IMR-90 (cell line): ENCODE measurements at regions not wholly inside any gene's neighbourhood (a gene's known extent, or its start where the extent isn't known, plus 50 kb on each side); places are given as distances from the start of the nearest gene placed in this dataset.

Experiments
- ATAC-seq: fragments of 200-7000 bp; cut with Tn5 transposase; 2 replicates; pipeline ENCODE4 v1.9.1; 2020; ENCODE audit warnings: low read depth, mild to moderate bottlenecking, moderate library complexity
- BruUV-seq: library from RNA; stranded (reverse); fragments of 400-500 nt; replicated peaks from 2 replicates; lab custom pipeline; 2021; lab: Mats Ljungman, UMichigan
- CTCF ChIA-PET: fragments of 300-600 bp; formaldehyde crosslinking; extraction: SDS; loops from one replicate; lab custom pipeline; 2021; ENCODE audit warnings: antibody characterized with exemption; lab: Yijun Ruan, JAX
- POLR2A ChIA-PET: fragments of 300-600 bp; sonication (Branson Sonifier 250); formaldehyde crosslinking; loops from one replicate; lab custom pipeline; 2022; ENCODE audit warnings: antibody characterized with exemption; ENCODE audit not compliant: unreplicated experiment; lab: Charles Lee
- DNase-seq: peaks from one replicate; pipeline ENCODE4 v3.0.0; 2013
- H2AFZ ChIP-seq: replicated peaks from 2 replicates; pipeline ENCODE3; 2013; ENCODE audit warnings: low read length, mild to moderate bottlenecking; ENCODE audit not compliant: poor library complexity
- H2AK5ac ChIP-seq: 2 replicates; pipeline ENCODE4 v1.6.1; 2013; ENCODE audit warnings: low read depth, low read length, inconsistent platforms
- H2AK9ac ChIP-seq: replicated peaks from 2 replicates; pipeline ENCODE3; 2013; ENCODE audit warnings: mild to moderate bottlenecking, low read depth, low read length, moderate library complexity; ENCODE audit not compliant: poor library complexity
- H2BK120ac ChIP-seq: 2 replicates; pipeline ENCODE4 v1.6.1; 2013; ENCODE audit warnings: low read depth, low read length, inconsistent platforms
- H2BK15ac ChIP-seq: 3 replicates; pipeline ENCODE4 v1.6.1; 2013; ENCODE audit warnings: low read depth, low read length, inconsistent platforms
- H2BK20ac ChIP-seq: 2 replicates; pipeline ENCODE4 v1.6.1; 2013; ENCODE audit warnings: low read depth, mild to moderate bottlenecking, inconsistent platforms, low read length, moderate library complexity
- H2BK5ac ChIP-seq: 2 replicates; pipeline ENCODE4 v1.6.1; 2013; ENCODE audit warnings: mild to moderate bottlenecking, low read depth, low read length, inconsistent platforms; ENCODE audit not compliant: poor library complexity, severe bottlenecking
- H3K14ac ChIP-seq: replicated peaks from 2 replicates; pipeline ENCODE4 v1.6.1; 2013; ENCODE audit warnings: low read depth, low read length, inconsistent platforms
- H3K18ac ChIP-seq: 2 replicates; pipeline ENCODE4 v1.6.1; 2013; ENCODE audit warnings: low read depth, low read length, control low read depth
- H3K23ac ChIP-seq: 2 replicates; pipeline ENCODE4 v1.6.1; 2013; ENCODE audit warnings: low read depth, low read length, inconsistent platforms
- H3K27ac ChIP-seq: 2 replicates; pipeline ENCODE4 v1.5.1; 2013; ENCODE audit warnings: mild to moderate bottlenecking, control low read depth, low read length; ENCODE audit not compliant: insufficient read depth
- H3K27me3 ChIP-seq: 2 replicates; pipeline ENCODE4 v1.6.1; 2013; ENCODE audit warnings: low read length; ENCODE audit not compliant: control insufficient read depth, insufficient read depth
- H3K36me3 ChIP-seq: 2 replicates; pipeline ENCODE4 v1.6.1; 2013; ENCODE audit warnings: low read length, mixed read lengths; ENCODE audit not compliant: control insufficient read depth, insufficient read depth
- H3K4ac ChIP-seq: 2 replicates; pipeline ENCODE4 v1.6.1; 2013; ENCODE audit warnings: low read depth, low read length, inconsistent platforms
- H3K4me1 ChIP-seq: 2 replicates; pipeline ENCODE4 v1.6.1; 2013; ENCODE audit warnings: low read length, mixed read lengths; ENCODE audit not compliant: control insufficient read depth, insufficient read depth
- H3K4me2 ChIP-seq: 2 replicates; pipeline ENCODE4 v1.6.1; 2013; ENCODE audit warnings: low read depth, mild to moderate bottlenecking, control low read depth, low read length, moderate library complexity
- H3K4me3 ChIP-seq: 2 replicates; pipeline ENCODE4 v1.5.1; 2013; ENCODE audit warnings: low read depth, mild to moderate bottlenecking, control low read depth, low read length, moderate library complexity; ENCODE audit not compliant: insufficient read depth
- H3K56ac ChIP-seq: 2 replicates; pipeline ENCODE4 v1.6.1; 2013; ENCODE audit warnings: low read length, inconsistent platforms; ENCODE audit not compliant: insufficient read depth; ENCODE audit errors: extremely low read depth
- H3K79me1 ChIP-seq, 2 experiments: 2 replicates each; pipeline ENCODE4 v1.6.1; 2013; ENCODE audit warnings: low read length in 2 of 2, inconsistent platforms in 1 of 2, low read depth in 1 of 2
- H3K9ac ChIP-seq: 2 replicates; pipeline ENCODE4 v1.6.1; 2013; ENCODE audit warnings: low read depth, low read length, control low read depth
- H3K9me1 ChIP-seq: 2 replicates; pipeline ENCODE4 v1.6.1; 2013; ENCODE audit warnings: low read length, inconsistent platforms; ENCODE audit not compliant: insufficient read depth
- H3K9me3 ChIP-seq: 2 replicates; pipeline ENCODE4 v1.6.1; 2013; ENCODE audit warnings: low read length; ENCODE audit not compliant: control insufficient read depth, insufficient read depth
- H4K20me1 ChIP-seq: 2 replicates; pipeline ENCODE4 v1.6.1; 2013; ENCODE audit warnings: low read length, inconsistent platforms; ENCODE audit not compliant: insufficient read depth
- H4K5ac ChIP-seq: 2 replicates; pipeline ENCODE4 v1.6.1; 2013; ENCODE audit warnings: mild to moderate bottlenecking, low read depth, low read length, control low read depth
- H4K8ac ChIP-seq, 2 experiments: 2 replicates each; pipeline ENCODE4 v1.6.1; 2013; ENCODE audit warnings: low read depth in 2 of 2, low read length in 2 of 2, control low read depth in 1 of 2, inconsistent platforms in 1 of 2
- H4K91ac ChIP-seq: 2 replicates; pipeline ENCODE4 v1.6.1; 2013; ENCODE audit warnings: low read depth, low read length, inconsistent platforms; ENCODE audit not compliant: insufficient read depth
- BHLHE40 ChIP-seq: fragments of 150-350 bp; IDR thresholded peaks from 2 replicates; pipeline ENCODE4 v1.6.1; 2016; ENCODE audit warnings: mild to moderate bottlenecking, low read depth, low read length
- CHD1 ChIP-seq: IDR thresholded peaks from 2 replicates; pipeline ENCODE4 v1.6.1; 2012; ENCODE audit warnings: low read depth, low read length, improper control_type of control experiment
- ELK1 ChIP-seq: fragments of 150-350 bp; IDR thresholded peaks from 2 replicates; pipeline ENCODE4 v1.6.1; 2016; ENCODE audit warnings: low read depth, mild to moderate bottlenecking, low read length, moderate library complexity, borderline replicate concordance
- MAFK ChIP-seq: IDR thresholded peaks from 2 replicates; pipeline ENCODE4 v1.6.1; 2012; ENCODE audit warnings: low read depth, low read length, improper control_type of control experiment
- MAZ ChIP-seq: IDR thresholded peaks from 2 replicates; pipeline ENCODE4 v1.6.1; 2012; ENCODE audit warnings: low read depth, mild to moderate bottlenecking, low read length, improper control_type of control experiment, moderate library complexity, borderline replicate concordance
- NFE2L2 ChIP-seq: fragments of 150-350 bp; IDR thresholded peaks from 2 replicates; pipeline ENCODE4 v1.6.1; 2016; ENCODE audit warnings: low read depth, mild to moderate bottlenecking, low read length
- WGBS, 2 experiments: methylation state at CpG; one replicate each; pipeline versions ENCODE4 v1.1.5 to v1.1.7; 2013; ENCODE audit warnings: missing lambda C conversion rate in 2 of 2; ENCODE audit not compliant: insufficient read length in 1 of 2; ENCODE audit errors: extremely low coverage in 2 of 2; 5-methylcytosine and 5-hydroxymethylcytosine counted together
- dilution Hi-C: fragments of 300-500 bp; cut with HindIII; formaldehyde crosslinking; loops from one replicate; pipeline ENCODE4 v1.14.3; 2018; ENCODE audit warnings: low sequenced_read_pairs; ENCODE audit not compliant: unreplicated experiment
- in situ Hi-C: fragments of 300-500 bp; cut with MboI; formaldehyde crosslinking; loops from 3 replicates; pipeline ENCODE4 v1.14.3; 2019; ENCODE audit warnings: low sequenced_read_pairs, inconsistent platforms, mixed read lengths
- intact Hi-C: fragments of 100-400 bp; cut with micrococcal nuclease; formaldehyde crosslinking; loops from 2 replicates; pipeline ENCODE4 v1.10.0; 2022

DNA sequence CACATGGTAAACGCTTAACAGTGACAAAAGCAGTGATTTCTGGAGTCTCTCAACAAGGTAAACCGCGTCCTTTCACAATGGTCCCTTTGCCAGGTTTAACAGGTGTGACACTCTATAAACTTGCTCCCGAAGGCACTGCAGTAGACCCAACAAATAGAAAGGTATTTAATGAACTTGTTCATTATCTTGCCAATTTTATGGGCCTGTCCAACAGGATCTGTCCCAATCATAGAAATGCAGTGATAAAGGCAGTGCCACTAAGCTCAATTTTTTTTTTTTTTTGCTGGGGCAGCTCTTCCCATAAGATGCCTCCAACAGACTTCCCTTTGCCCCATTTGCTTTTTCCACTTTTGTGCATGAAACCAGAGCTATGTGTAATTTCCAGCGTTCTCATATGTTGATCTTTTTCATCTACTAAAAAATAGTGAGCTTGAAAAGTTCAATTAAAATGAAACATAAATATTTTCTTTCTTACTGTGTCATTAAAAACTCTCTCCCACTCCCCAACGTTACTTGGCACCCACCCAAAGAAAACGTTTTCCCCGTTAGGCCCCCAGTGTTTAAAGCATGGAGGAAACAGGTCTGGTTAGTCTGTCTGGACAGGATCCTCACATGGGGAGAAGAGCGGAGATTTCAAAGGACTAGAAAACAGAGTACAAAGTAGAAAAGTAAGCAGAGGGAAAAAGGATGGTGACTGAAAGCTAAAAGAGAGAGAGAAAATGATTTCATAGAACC, 80.9 kb upstream of the SPATA31D4 start:
- no peak overlapping the region for H2BK120ac ChIP-seq
- no peaks in the 10 kb centered on the region for H4K20me1 ChIP-seq
- H3K27ac ChIP-seq, result no peak overlapping the region
- no TSS peak for BruUV-seq
- H2BK15ac ChIP-seq, result no peak overlapping the region
- no CpG with 5 or more reads among the region's 9 CpGs for WGBS, 2 experiments
- H4K5ac ChIP-seq, result no peak overlapping the region
- H3K4me1 ChIP-seq, result peaks cover 2% of the 10 kb centered on the region; the same call in 1 of the 2 replicates
- DNase-seq (no peak), ATAC-seq (no peak)
- H3K4me2 ChIP-seq, result no peak overlapping the region
- no peak overlapping the region for H2BK20ac ChIP-seq
- no peaks in the 10 kb centered on the region for H3K36me3 ChIP-seq
- TF ChIP-seq MAFK, result no peak
- no peak for TF ChIP-seq ELK1
- no peak for TF ChIP-seq NFE2L2
- TF ChIP-seq BHLHE40, result no peak
- TF ChIP-seq MAZ, result no peak
- no peak for TF ChIP-seq CHD1
- CTCF ChIA-PET, result interaction anchor here (0.5 to 0.6 kb wide), 3 partner anchors 113 to 311 kb away, joined by 3 to 8 read pairs (median 3); no protein-coding TSS in a partner anchor
- in situ Hi-C loops, result loop anchor here (10.0 kb wide), 2 partner anchors 143 to 663 kb away; no protein-coding TSS in a partner anchor
- no peaks in the 10 kb centered on the region for H3K79me1 ChIP-seq
- POLR2A ChIA-PET, result interaction anchor here (0.6 kb wide), 1 partner anchor 321 kb away, joined by 5 read pairs; no protein-coding TSS in a partner anchor
- dilution Hi-C loops, result no loop called here
- no peak overlapping the region for H2AK9ac ChIP-seq
- no peak overlapping the region for H3K4me3 ChIP-seq
- H4K8ac ChIP-seq, result no peak overlapping the region
- H3K56ac ChIP-seq, result no peak overlapping the region
- H3K23ac ChIP-seq, result no peak overlapping the region
- H2BK5ac ChIP-seq, result no peak overlapping the region
- H4K91ac ChIP-seq, result no peak overlapping the region
- no peaks in the 10 kb centered on the region for H3K27me3 ChIP-seq
- no peak overlapping the region for H3K14ac ChIP-seq
- H3K18ac ChIP-seq, result no peak overlapping the region
- H2AFZ ChIP-seq, result no peak overlapping the region
- no peak overlapping the region for H3K9ac ChIP-seq
- H3K9me3 ChIP-seq, result no peaks in the 10 kb centered on the region
- no peak overlapping the region; the same call in 1 of the 2 replicates for H3K4ac ChIP-seq
- intact Hi-C loops, result loop anchor here (2.0 to 10.0 kb wide), 3 partner anchors 323 to 1243 kb away; no protein-coding TSS in a partner anchor
- no peak overlapping the region for H2AK5ac ChIP-seq
- no peaks in the 10 kb centered on the region for H3K9me1 ChIP-seq
